ENCODE measurements at regions not wholly inside any gene's neighbourhood (a gene's known extent, or its start where the extent isn't known, plus 50 kb on each side); places are given as distances from the start of the nearest gene placed in this dataset.

DNA sequence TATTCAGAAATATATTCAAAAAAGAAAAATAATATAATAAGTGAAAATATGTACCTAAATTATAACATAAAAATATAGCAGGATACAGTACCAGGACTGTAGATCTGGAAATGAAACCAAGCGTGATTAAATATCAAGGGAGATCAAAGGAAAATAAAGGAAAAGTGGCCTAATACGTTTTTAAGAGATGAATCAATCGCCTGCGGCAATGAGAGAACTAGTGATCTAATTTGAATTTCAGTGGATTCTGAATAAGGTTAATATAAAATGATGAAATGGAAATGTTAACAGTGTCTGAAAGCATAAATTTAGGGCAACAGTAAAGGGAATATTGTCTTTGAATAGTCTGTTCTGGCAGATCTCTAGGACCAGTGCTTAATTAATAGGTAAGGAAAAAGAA lies 1761.9 kb upstream of the ACO1 start:
- TF ChIP-seq POLR2A (IDR thresholded peaks at IDR 0.05; ENCODE audit: low read depth), result no peak
- TF ChIP-seq EP300 (IDR thresholded peaks at IDR 0.05), result no peak

All from esophagus muscularis mucosa (tissue), 2 donors.